ENCODE measurements at regions not wholly inside any gene's neighbourhood (a gene's known extent, or its start where the extent isn't known, plus 50 kb on each side); places are given as distances from the start of the nearest gene placed in this dataset.

- no peak for TF ChIP-seq POLR2A (IDR thresholded peaks at IDR 0.05)
- TF ChIP-seq, protein P1, sequence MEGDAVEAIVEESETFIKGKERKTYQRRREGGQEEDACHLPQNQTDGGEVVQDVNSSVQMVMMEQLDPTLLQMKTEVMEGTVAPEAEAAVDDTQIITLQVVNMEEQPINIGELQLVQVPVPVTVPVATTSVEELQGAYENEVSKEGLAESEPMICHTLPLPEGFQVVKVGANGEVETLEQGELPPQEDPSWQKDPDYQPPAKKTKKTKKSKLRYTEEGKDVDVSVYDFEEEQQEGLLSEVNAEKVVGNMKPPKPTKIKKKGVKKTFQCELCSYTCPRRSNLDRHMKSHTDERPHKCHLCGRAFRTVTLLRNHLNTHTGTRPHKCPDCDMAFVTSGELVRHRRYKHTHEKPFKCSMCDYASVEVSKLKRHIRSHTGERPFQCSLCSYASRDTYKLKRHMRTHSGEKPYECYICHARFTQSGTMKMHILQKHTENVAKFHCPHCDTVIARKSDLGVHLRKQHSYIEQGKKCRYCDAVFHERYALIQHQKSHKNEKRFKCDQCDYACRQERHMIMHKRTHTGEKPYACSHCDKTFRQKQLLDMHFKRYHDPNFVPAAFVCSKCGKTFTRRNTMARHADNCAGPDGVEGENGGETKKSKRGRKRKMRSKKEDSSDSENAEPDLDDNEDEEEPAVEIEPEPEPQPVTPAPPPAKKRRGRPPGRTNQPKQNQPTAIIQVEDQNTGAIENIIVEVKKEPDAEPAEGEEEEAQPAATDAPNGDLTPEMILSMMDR (IDR thresholded peaks at IDR 0.05), result no peak
- TF ChIP-seq EP300 (IDR thresholded peaks at IDR 0.05), result no peak
- TF ChIP-seq POLR2AphosphoS5 (IDR thresholded peaks at IDR 0.05), result no peak
- intact Hi-C loops (cut with DNase I; ENCODE audit: low total_unique reads), result no loop called here
- no peak for DNase-seq
- 75 to 84% (median 82%) methylated on average over 3 of the region's 3 CpGs for WGBS, 5 donors
- Histone ChIP-seq H3K36me3 (no peaks in the 10 kb centered on the region), H3K4me1 (no peaks in the 10 kb centered on the region), H3K9me3 (peaks cover 0 to 10% (median 3%) of the 10 kb centered on the region in 4 donors), H3K27ac (no peak overlapping the region), H3K4me3 (no peak overlapping the region), H3K27me3 (no peaks in the 10 kb centered on the region)
Observed at GRCh38 chr4:128688846-128689437, 120.6 kb upstream of the JADE1 start.

DNA sequence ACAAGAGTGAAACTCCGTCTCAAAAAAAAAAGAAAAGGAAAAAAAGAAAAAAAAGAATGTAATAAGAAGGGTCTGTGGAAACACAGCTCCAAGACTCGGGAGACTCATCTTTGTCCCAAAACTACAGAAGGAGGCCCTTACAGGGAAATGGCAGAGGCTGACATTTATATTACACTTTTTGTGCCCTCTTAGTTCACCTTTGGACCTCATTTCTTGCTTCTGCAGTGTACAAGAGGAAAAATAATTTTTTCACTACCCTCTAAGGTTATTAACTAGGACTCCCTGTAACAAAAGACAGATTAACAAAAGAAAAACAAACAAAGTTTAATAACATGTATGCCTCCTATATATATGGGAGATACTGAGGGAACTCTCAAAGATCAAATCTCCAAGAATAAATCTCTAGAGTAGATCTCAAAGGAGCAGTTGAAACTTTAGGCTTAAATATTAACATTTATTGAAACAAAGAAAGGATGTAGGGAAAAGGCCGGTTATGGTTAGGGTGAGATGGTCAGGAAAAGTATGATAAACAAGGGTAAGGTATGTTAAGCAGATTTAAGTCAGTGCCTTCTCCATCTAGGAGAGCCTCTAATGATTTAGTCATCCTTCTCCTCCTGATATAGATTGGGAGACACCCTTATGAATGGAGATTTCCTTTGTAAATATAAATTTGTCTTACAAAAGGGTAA lies 121.3 kb upstream of the JADE1 start:
- peak in 1 of 2 donors; percentile 12 for DNase-seq
- intact Hi-C loops (cut with DNase I; ENCODE audit: low total_unique reads), result no loop called here
- 57 to 73% (median 65%) methylated on average over 3 of the region's 3 CpGs for WGBS, 5 donors

DNA sequence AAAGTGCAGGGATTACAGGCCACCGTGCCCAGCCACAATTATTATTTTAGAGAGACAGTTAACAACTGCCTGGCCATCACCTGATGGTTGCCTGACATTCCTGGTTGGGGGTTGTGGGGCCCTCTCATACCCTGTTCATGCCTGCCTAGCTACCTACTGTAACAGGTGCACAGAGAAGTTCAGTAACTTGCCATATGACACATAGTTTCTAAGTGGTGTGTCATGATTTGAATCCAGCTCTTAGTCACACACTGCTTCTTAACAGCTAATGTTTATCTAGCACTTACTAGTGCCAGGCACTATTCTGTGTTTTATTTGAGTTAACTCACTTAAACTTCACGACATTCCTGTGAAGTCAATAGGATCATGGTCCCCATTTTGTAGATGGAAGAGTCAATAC lies 122.7 kb upstream of the JADE1 start:
- TF ChIP-seq POLR2A (IDR thresholded peaks at IDR 0.05) (no peak), EP300 (IDR thresholded peaks at IDR 0.05) (no peak), POLR2AphosphoS5 (IDR thresholded peaks at IDR 0.05) (no peak)
- TF ChIP-seq, protein P1 (IDR thresholded peaks at IDR 0.05), result no peak
- peaks cover 0 to 10% (median 3%) of the 10 kb centered on the region in 4 donors for H3K9me3 ChIP-seq
- no peaks in the 10 kb centered on the region for H3K27me3 ChIP-seq
- WGBS, 5 donors, result 76 to 88% (median 80%) methylated on average over 2 of the region's 2 CpGs
- no peak overlapping the region for H3K4me3 ChIP-seq
- DNase-seq, result no peak
- no peaks in the 10 kb centered on the region for H3K4me1 ChIP-seq
- H3K36me3 ChIP-seq, result no peaks in the 10 kb centered on the region
- intact Hi-C loops (cut with DNase I; ENCODE audit: low total_unique reads), result no loop called here
- H3K27ac ChIP-seq, result no peak overlapping the region

More for the DNA sequence above, 121.3 kb upstream of the JADE1 start:
- TF ChIP-seq, protein P1 (IDR thresholded peaks at IDR 0.05), result no peak
- TF ChIP-seq POLR2AphosphoS5 (IDR thresholded peaks at IDR 0.05) (no peak), POLR2A (IDR thresholded peaks at IDR 0.05) (no peak), EP300 (IDR thresholded peaks at IDR 0.05) (no peak)
- Histone ChIP-seq H3K9me3 (peaks cover 0 to 10% (median 3%) of the 10 kb centered on the region in 4 donors), H3K36me3 (no peaks in the 10 kb centered on the region), H3K27ac (no peak overlapping the region), H3K4me1 (no peaks in the 10 kb centered on the region), H3K4me3 (no peak overlapping the region), H3K27me3 (no peaks in the 10 kb centered on the region)

- intact Hi-C loops (cut with DNase I; ENCODE audit: low total_unique reads), result no loop called here
Observed at GRCh38 chr4:128686032-128686465, 123.5 kb upstream of the JADE1 start.

More at GRCh38 chr4:128686032-128686465, 123.5 kb upstream of the JADE1 start:
- TF ChIP-seq POLR2A (IDR thresholded peaks at IDR 0.05), result no peak
- no peak for TF ChIP-seq POLR2AphosphoS5 (IDR thresholded peaks at IDR 0.05)
- no peak for TF ChIP-seq EP300 (IDR thresholded peaks at IDR 0.05)
- TF ChIP-seq, protein P1 (IDR thresholded peaks at IDR 0.05), result no peak
- no peak for DNase-seq
- Histone ChIP-seq H3K4me1 (no peaks in the 10 kb centered on the region), H3K27me3 (no peaks in the 10 kb centered on the region), H3K36me3 (no peaks in the 10 kb centered on the region), H3K27ac (no peak overlapping the region), H3K4me3 (no peak overlapping the region), H3K9me3 (peaks cover 0 to 10% (median 3%) of the 10 kb centered on the region in 4 donors)
- 57 to 77% (median 63%) methylated on average over 2 of the region's 2 CpGs for WGBS, 5 donors
